HepG2 (cell line): ENCODE measurements at regions not wholly inside any gene's neighbourhood (a gene's known extent, or its start where the extent isn't known, plus 50 kb on each side); places are given as distances from the start of the nearest gene placed in this dataset.

Source experiments
- ATAC-seq: fragments of 200-7000 bp; cut with Tn5 transposase; 3 replicates; pipeline ENCODE4 v1.9.1; 2020; ENCODE audit warnings: mild to moderate bottlenecking, moderate library complexity
- BruUV-seq: library from RNA; stranded (reverse); fragments of 400-500 nt; replicated peaks from 2 replicates; lab custom pipeline; 2021; lab: Mats Ljungman, UMichigan
- CTCF ChIA-PET: fragments of 300-600 bp; formaldehyde crosslinking; extraction: SDS; loops from one replicate; lab custom pipeline; 2021; ENCODE audit warnings: low total read pairs, inconsistent platforms, low intra/inter-chr PET ratio; lab: Yijun Ruan, JAX
- POLR2A ChIA-PET: fragments of 350-600 bp; sonication (Branson Sonifier 250); formaldehyde crosslinking; loops from one replicate; lab custom pipeline; 2020; ENCODE audit warnings: antibody characterized with exemption, inconsistent platforms; lab: Yijun Ruan, JAX
- DNase-seq: peaks from one replicate; pipeline ENCODE4 v3.0.0-alpha.2; 2015; ENCODE audit warnings: low spot score
- FAIRE-seq: peaks from 3 replicates; lab custom pipeline; 2011; peaks lifted over from hg19 to GRCh38; lab: Jason Lieb, UNC
- H2AFZ ChIP-seq: one replicate; pipeline ENCODE4 v1.6.1; 2011; ENCODE audit warnings: low read length, inconsistent platforms
- H3K27ac ChIP-seq: fragments of 300-600 bp; 3 replicates; pipeline ENCODE4 v1.8.0; 2011; ENCODE audit warnings: mixed run types, mild to moderate bottlenecking, mixed read lengths, low read length, inconsistent platforms; ENCODE audit not compliant: insufficient read depth; ENCODE audit errors: extremely low read length
- H3K27me3 ChIP-seq, 2 experiments: fragments of 200-600 bp in 1 of 2; 2 replicates in 1 of 2; 3 replicates in 1 of 2; pipeline versions ENCODE4 v1.6.0 to v1.8.0; 2011; ENCODE audit warnings: low read length in 2 of 2, mild to moderate bottlenecking in 2 of 2, moderate library complexity in 2 of 2, inconsistent platforms in 1 of 2; ENCODE audit not compliant: insufficient read depth in 2 of 2, control insufficient read depth in 1 of 2
- H3K36me3 ChIP-seq, 2 experiments: fragments of 200-600 bp in 1 of 2; replicated peaks in 1 of 2; 2 replicates in 1 of 2; 3 replicates in 1 of 2; pipeline versions ENCODE4 v1.5.1 to v1.8.0; 2011; ENCODE audit warnings: low read length in 2 of 2, inconsistent platforms in 1 of 2; ENCODE audit not compliant: insufficient read depth in 2 of 2, control insufficient read depth in 1 of 2
- H3K4me1 ChIP-seq: 2 replicates; pipeline ENCODE4 v1.5.1; 2012; ENCODE audit warnings: low read length, inconsistent platforms; ENCODE audit not compliant: insufficient read depth
- H3K4me2 ChIP-seq: 2 replicates; pipeline ENCODE4 v1.6.0; 2011; ENCODE audit warnings: low read depth, low read length, inconsistent platforms
- H3K4me3 ChIP-seq, 3 experiments: fragments of 200-600 bp in 1 of 3; sonication (generic), shearing (Covaris generic) in 1 of 3; replicated peaks in 1 of 3; 2 replicates each; pipeline ENCODE4 v1.5.1; 2011 to 2016; ENCODE audit warnings: low read length in 3 of 3, inconsistent platforms in 2 of 3, low read depth in 2 of 3, mild to moderate bottlenecking in 2 of 3, control low read depth in 1 of 3, mixed read lengths in 1 of 3; ENCODE audit not compliant: insufficient read depth in 1 of 3
- H3K79me2 ChIP-seq: one replicate; pipeline ENCODE4 v1.6.1; 2011; ENCODE audit warnings: low read length, inconsistent platforms; ENCODE audit not compliant: insufficient read depth
- H3K9ac ChIP-seq: 2 replicates; pipeline ENCODE4 v1.6.0; 2011; ENCODE audit warnings: mild to moderate bottlenecking, low read depth, low read length, inconsistent platforms; ENCODE audit not compliant: insufficient read depth
- H3K9me3 ChIP-seq: 2 replicates; pipeline ENCODE4 v1.5.1; 2012; ENCODE audit warnings: mild to moderate bottlenecking, low read length
- H4K20me1 ChIP-seq: 2 replicates; pipeline ENCODE4 v1.6.0; 2011; ENCODE audit warnings: inconsistent platforms, mild to moderate bottlenecking, low read length, moderate library complexity; ENCODE audit not compliant: insufficient read depth
- ATRX ChIP-seq: sonication (generic); formaldehyde crosslinking; IDR thresholded peaks from 2 replicates; pipeline ENCODE4 v1.4.0; 2020; ENCODE audit warnings: missing genetic modification reagents, borderline replicate concordance
- FOSL1 ChIP-seq: sonication (generic); formaldehyde crosslinking; IDR thresholded peaks from 2 replicates; pipeline ENCODE4 v1.9.0; 2021; ENCODE audit warnings: missing genetic modification reagents, borderline replicate concordance
- GATA4 ChIP-seq: sonication (generic); IDR thresholded peaks from 2 replicates; pipeline ENCODE4 v1.6.1; 2016; ENCODE audit warnings: antibody characterized with exemption, low read depth, borderline replicate concordance
- HIVEP1 ChIP-seq: sonication (generic); formaldehyde crosslinking; IDR thresholded peaks from 2 replicates; pipeline ENCODE4 v1.4.0; 2020; ENCODE audit warnings: mild to moderate bottlenecking, missing genetic modification reagents
- HMGA1 ChIP-seq: sonication (generic); formaldehyde crosslinking; conservative IDR thresholded peaks from 2 replicates; pipeline ENCODE4 v1.4.0; 2020; ENCODE audit warnings: missing genetic modification reagents
- MAF1 ChIP-seq: sonication (generic); formaldehyde crosslinking; IDR thresholded peaks from 2 replicates; pipeline ENCODE4 v1.5.0; 2020; ENCODE audit warnings: missing genetic modification reagents, borderline replicate concordance
- NFKB2 ChIP-seq: sonication (generic); formaldehyde crosslinking; IDR thresholded peaks from 2 replicates; pipeline ENCODE4 v1.4.0; 2020; ENCODE audit warnings: missing genetic modification reagents, borderline replicate concordance
- POGK ChIP-seq: sonication (generic); formaldehyde crosslinking; conservative IDR thresholded peaks from 2 replicates; pipeline ENCODE4 v1.8.0; 2022; ENCODE audit warnings: mild to moderate bottlenecking, moderate library complexity, missing genetic modification reagents
- TEAD3 ChIP-seq: optimal IDR thresholded peaks from 2 replicates; pipeline ENCODE3; 2016; ENCODE audit warnings: borderline replicate concordance
- TOE1 ChIP-seq: sonication (generic); formaldehyde crosslinking; IDR thresholded peaks from 2 replicates; pipeline ENCODE4 v1.4.0; 2020; ENCODE audit warnings: mild to moderate bottlenecking, missing genetic modification reagents
- ZNF121 ChIP-seq: sonication (generic); formaldehyde crosslinking; IDR thresholded peaks from 2 replicates; pipeline ENCODE4 v1.5.0; 2020; ENCODE audit warnings: mild to moderate bottlenecking, missing genetic modification reagents
- ZNF292 ChIP-seq: sonication (generic); formaldehyde crosslinking; IDR thresholded peaks from 2 replicates; pipeline ENCODE4 v1.8.1; 2022; ENCODE audit warnings: mild to moderate bottlenecking, low read depth, missing genetic modification reagents, borderline replicate concordance
- ZNF317 ChIP-seq: sonication (generic); formaldehyde crosslinking; IDR thresholded peaks from 2 replicates; pipeline ENCODE4 v1.5.0; 2020; ENCODE audit warnings: mild to moderate bottlenecking, missing genetic modification reagents
- ZNF350 ChIP-seq: sonication (generic); formaldehyde crosslinking; IDR thresholded peaks from 2 replicates; pipeline ENCODE4 v1.4.0; 2020; ENCODE audit warnings: mild to moderate bottlenecking, low read depth, missing genetic modification reagents, borderline replicate concordance
- ZNF564 ChIP-seq: sonication (generic); formaldehyde crosslinking; IDR thresholded peaks from 2 replicates; pipeline ENCODE4 v1.8.1; 2023; ENCODE audit warnings: mild to moderate bottlenecking, missing genetic modification reagents
- ZNF589 ChIP-seq: sonication (generic); formaldehyde crosslinking; conservative IDR thresholded peaks from 2 replicates; pipeline ENCODE4 v1.8.0; 2022; ENCODE audit warnings: mild to moderate bottlenecking, moderate library complexity, missing genetic modification reagents
- ZNF629 ChIP-seq: sonication (generic); formaldehyde crosslinking; conservative IDR thresholded peaks from 2 replicates; pipeline ENCODE4 v1.5.0; 2020; ENCODE audit warnings: missing genetic modification reagents
- ZNF775 ChIP-seq: sonication (generic); formaldehyde crosslinking; IDR thresholded peaks from 2 replicates; pipeline ENCODE4 v1.4.0; 2020; ENCODE audit warnings: missing genetic modification reagents, mild to moderate bottlenecking, moderate library complexity, borderline replicate concordance
- ZNF776 ChIP-seq: sonication (generic); formaldehyde crosslinking; IDR thresholded peaks from 2 replicates; pipeline ENCODE4 v1.4.0; 2020; ENCODE audit warnings: mild to moderate bottlenecking, missing genetic modification reagents
- ZSCAN22 ChIP-seq: sonication (generic); formaldehyde crosslinking; IDR thresholded peaks from 2 replicates; pipeline ENCODE4 v1.4.0; 2020; ENCODE audit warnings: mild to moderate bottlenecking, missing genetic modification reagents
- WGBS: methylation state at CpG from one replicate; pipeline ENCODE4 v1.1.6; 2017; ENCODE audit warnings: low lambda C conversion rate; 5-methylcytosine and 5-hydroxymethylcytosine counted together
- in situ Hi-C: cut with HindIII; loops from 2 replicates; pipeline ENCODE4 v1.10.0; 2017; ENCODE audit warnings: low pct_unique_long_range_greater_than_20kb; ENCODE audit not compliant: extremely low pct_ligation_motif_present
- intact Hi-C: fragments of 100-400 bp; cut with micrococcal nuclease; formaldehyde crosslinking; loops from one replicate; pipeline ENCODE4 v1.10.0; 2022; ENCODE audit not compliant: unreplicated experiment

GRCh38 chr2:139925903-139926302 lies 1145.7 kb upstream of the NXPH2 start:
- 3% methylated on average over 1 of the region's 1 CpG for WGBS
- no peaks in the 10 kb centered on the region for H3K79me2 ChIP-seq
- H3K4me3 ChIP-seq = no peak overlapping the region
- ChIA-PET CTCF (no interaction called here), POLR2A (no interaction called here)
- ATAC-seq = no peak
- H3K36me3 ChIP-seq = no peaks in the 10 kb centered on the region
- no peak overlapping the region for H3K4me2 ChIP-seq
- no TSS peak for BruUV-seq
- no peak overlapping the region for H3K27ac ChIP-seq
- H3K9me3 ChIP-seq = no peaks in the 10 kb centered on the region
- TF ChIP-seq NFKB2 (no peak), HMGA1 (no peak), GATA4 (no peak), TOE1 (CRISPR knock-in tag) (no peak), ZNF350 (CRISPR knock-in tag) (no peak), MAF1 (no peak), HIVEP1 (CRISPR knock-in tag) (no peak), TEAD3 (CRISPR knock-in tag) (no peak), FOSL1 (CRISPR knock-in tag) (no peak), ZSCAN22 (CRISPR knock-in tag) (no peak), ZNF775 (no peak), ZNF589 (CRISPR knock-in tag) (no peak), POGK (CRISPR knock-in tag) (no peak), ZNF776 (CRISPR knock-in tag) (no peak), ZNF121 (CRISPR knock-in tag) (no peak), ATRX (no peak), ZNF292 (no peak), ZNF317 (CRISPR knock-in tag) (no peak), ZNF629 (no peak), ZNF564 (no peak)
- H3K4me1 ChIP-seq = no peaks in the 10 kb centered on the region
- no peak for FAIRE-seq
- no peaks in the 10 kb centered on the region for H3K27me3 ChIP-seq
- no peak overlapping the region for H3K9ac ChIP-seq
- in situ Hi-C loops (no loop called here), intact Hi-C loops (no loop called here)
- H4K20me1 ChIP-seq = no peaks in the 10 kb centered on the region
- DNase-seq = no peak
- no peak overlapping the region for H2AFZ ChIP-seq
